Endothelial cell of umbilical vein (primary cell): ENCODE measurements at regions not wholly inside any gene's neighbourhood (a gene's known extent, or its start where the extent isn't known, plus 50 kb on each side); places are given as distances from the start of the nearest gene placed in this dataset.

Experiments used
- BruUV-seq: library from RNA; stranded (reverse); fragments of 400-500 nt; replicated peaks from 2 replicates; lab custom pipeline; 2021; lab: Mats Ljungman, UMichigan
- CTCF ChIA-PET: fragments of 300-600, 350-600 bp; sonication (Branson Sonifier 250); formaldehyde crosslinking; loops from one replicate; lab custom pipeline; 2021; ENCODE audit warnings: antibody characterized with exemption, inconsistent platforms; lab: Charles Lee
- POLR2A ChIA-PET: fragments of 300-600, 350-600 bp; sonication (Branson Sonifier 250); formaldehyde crosslinking; loops from one replicate; lab custom pipeline; 2021; ENCODE audit warnings: antibody characterized with exemption, inconsistent platforms; lab: Charles Lee
- DNase-seq: peaks from one replicate; pipeline ENCODE4 v3.0.0-alpha.2; 2011; ENCODE audit warnings: low read depth, low spot score
- FAIRE-seq: peaks from 2 replicates; lab custom pipeline; 2011; peaks lifted over from hg19 to GRCh38; lab: Jason Lieb, UNC
- H2AFZ ChIP-seq: 2 replicates; pipeline ENCODE4 v1.6.0; 2012; ENCODE audit warnings: low read depth, low read length, control low read depth, inconsistent platforms
- H3K27ac ChIP-seq: 2 replicates; pipeline ENCODE4 v1.5.1; 2011; ENCODE audit warnings: low read depth, mild to moderate bottlenecking, control low read depth, low read length, moderate library complexity; ENCODE audit not compliant: insufficient read depth
- H3K27me3 ChIP-seq, 2 experiments: 2 replicates each; pipeline versions ENCODE4 v1.6.0 to v1.6.1; 2011; ENCODE audit warnings: low read length in 2 of 2, mixed read lengths in 1 of 2; ENCODE audit not compliant: control insufficient read depth in 2 of 2, insufficient read depth in 2 of 2
- H3K36me3 ChIP-seq, 2 experiments: 2 replicates in 1 of 2; 3 replicates in 1 of 2; pipeline ENCODE4 v1.5.1; 2011; ENCODE audit warnings: low read length in 2 of 2, mild to moderate bottlenecking in 1 of 2, moderate library complexity in 1 of 2; ENCODE audit not compliant: control insufficient read depth in 2 of 2, insufficient read depth in 2 of 2; ENCODE audit errors: extremely low read depth in 1 of 2
- H3K4me1 ChIP-seq: 3 replicates; pipeline ENCODE4 v1.5.1; 2011; ENCODE audit warnings: mild to moderate bottlenecking, low read length; ENCODE audit not compliant: control insufficient read depth, insufficient read depth; ENCODE audit errors: extremely low read depth
- H3K4me2 ChIP-seq: 2 replicates; pipeline ENCODE4 v1.6.1; 2011; ENCODE audit warnings: low read length, control low read depth, mixed read lengths; ENCODE audit not compliant: insufficient read depth
- H3K4me3 ChIP-seq, 3 experiments: fragments of 200-600 bp in 1 of 3; sonication (generic), shearing (Covaris generic) in 1 of 3; replicated peaks in 1 of 3; 2 replicates each; pipeline ENCODE4 v1.5.1; 2011 to 2016; ENCODE audit warnings: control low read depth in 3 of 3, low read length in 3 of 3, mild to moderate bottlenecking in 2 of 3, inconsistent platforms in 1 of 3, low read depth in 1 of 3, moderate library complexity in 1 of 3; ENCODE audit not compliant: insufficient read depth in 1 of 3
- H3K79me2 ChIP-seq: 2 replicates; pipeline ENCODE4 v1.6.0; 2012; ENCODE audit warnings: low read length, inconsistent platforms; ENCODE audit not compliant: control insufficient read depth, insufficient read depth
- H3K9ac ChIP-seq: replicated peaks from 2 replicates; pipeline ENCODE3; 2011; ENCODE audit warnings: low read length, control low read depth; ENCODE audit not compliant: insufficient read depth; ENCODE audit errors: extremely low read depth
- H3K9me1 ChIP-seq: replicated peaks from 3 replicates; pipeline ENCODE4 v1.6.0; 2011; ENCODE audit warnings: mild to moderate bottlenecking, low read length; ENCODE audit not compliant: control insufficient read depth, insufficient read depth; ENCODE audit errors: extremely low read depth
- H3K9me3 ChIP-seq: replicated peaks from 2 replicates; pipeline ENCODE4 v1.5.1; 2012; ENCODE audit warnings: low read length, inconsistent platforms; ENCODE audit not compliant: control insufficient read depth, insufficient read depth
- H4K20me1 ChIP-seq: replicated peaks from 2 replicates; pipeline ENCODE3; 2011; ENCODE audit warnings: mild to moderate bottlenecking, low read length; ENCODE audit not compliant: control insufficient read depth, insufficient read depth; ENCODE audit errors: extremely low read depth
- CTCF ChIP-seq, 2 donors: IDR thresholded peaks; 1 replicate in 1 of 2; 2 replicates in 1 of 2; pipeline ENCODE4 v1.5.1; 2011; ENCODE audit warnings: low read length in 2 of 2, mild to moderate bottlenecking in 2 of 2, moderate library complexity in 2 of 2, control low read depth in 1 of 2, inconsistent platforms in 1 of 2, low read depth in 1 of 2; ENCODE audit not compliant: insufficient read depth in 1 of 2; ENCODE audit errors: extremely low read depth in 1 of 2
- EZH2 ChIP-seq: IDR thresholded peaks from 2 replicates; pipeline ENCODE4 v1.6.1; 2012; ENCODE audit warnings: borderline replicate concordance, low read depth, mild to moderate bottlenecking, moderate library complexity, low read length, inconsistent platforms; ENCODE audit not compliant: severe bottlenecking
- FOS ChIP-seq: IDR thresholded peaks from 2 replicates; pipeline ENCODE4 v1.6.1; 2011; ENCODE audit warnings: mild to moderate bottlenecking, low read length, moderate library complexity, borderline replicate concordance; ENCODE audit not compliant: insufficient read depth
- GATA2 ChIP-seq: IDR thresholded peaks from 2 replicates; pipeline ENCODE4 v1.7.0; 2011; ENCODE audit warnings: low read depth, mild to moderate bottlenecking, moderate library complexity, mixed read lengths, low read length; ENCODE audit not compliant: insufficient read length, insufficient read depth
- JUN ChIP-seq: IDR thresholded peaks from 2 replicates; pipeline ENCODE4 v1.6.1; 2011; ENCODE audit warnings: borderline replicate concordance, low read depth; ENCODE audit not compliant: insufficient read length, insufficient read depth
- MAX ChIP-seq: IDR thresholded peaks from 2 replicates; pipeline ENCODE4 v1.6.1; 2011; ENCODE audit not compliant: insufficient read depth, insufficient read length
- MYC ChIP-seq: IDR thresholded peaks from one replicate; pipeline ENCODE4 v1.6.1; 2011; ENCODE audit warnings: mild to moderate bottlenecking, low read depth, low read length
- POLR2A ChIP-seq: IDR thresholded peaks from 2 replicates; pipeline ENCODE4 v1.6.1; 2012; ENCODE audit warnings: low read depth, mild to moderate bottlenecking, control low read depth, low read length
- POLR2AphosphoS5 ChIP-seq: IDR thresholded peaks from 2 replicates; pipeline ENCODE4 v1.6.1; 2012; ENCODE audit warnings: low read depth, mild to moderate bottlenecking, control low read depth, low read length, moderate library complexity; ENCODE audit not compliant: insufficient read depth
- dilution Hi-C: fragments of 300-500 bp; cut with MboI; formaldehyde crosslinking; loops from one replicate; pipeline ENCODE4 v1.15.0; 2019; ENCODE audit warnings: low sequenced_read_pairs; ENCODE audit not compliant: extremely low pct_ligation_motif_present
- intact Hi-C: fragments of 100-400 bp; cut with micrococcal nuclease; formaldehyde crosslinking; loops from one replicate; pipeline ENCODE4 v1.10.0; 2022

GRCh38 chr2:238796223-238796885 lies 51.5 kb upstream of the TWIST2 start:
- Histone ChIP-seq H3K36me3 (no peaks in the 10 kb centered on the region), H3K4me2 (no peak overlapping the region), H3K9ac (no peak overlapping the region), H3K9me3 (no peaks in the 10 kb centered on the region), H4K20me1 (no peaks in the 10 kb centered on the region), H2AFZ (no peak overlapping the region), H3K79me2 (no peaks in the 10 kb centered on the region), H3K4me1 (no peaks in the 10 kb centered on the region), H3K27ac (no peak overlapping the region), H3K9me1 (no peaks in the 10 kb centered on the region), H3K4me3 (no peak overlapping the region), H3K27me3 (no peaks in the 10 kb centered on the region)
- POLR2A ChIA-PET = no interaction called here
- intact Hi-C loops = no loop called here
- dilution Hi-C loops = no loop called here
- no TSS peak for BruUV-seq
- CTCF ChIA-PET = no interaction called here
- TF ChIP-seq GATA2 = no peak
- no peak for TF ChIP-seq POLR2A
- TF ChIP-seq EZH2 = no peak
- TF ChIP-seq MYC = no peak
- TF ChIP-seq MAX = no peak
- TF ChIP-seq CTCF (IDR thresholded peaks at IDR 0.05; ENCODE audit: extremely low read depth in 1 of 2, insufficient read depth in 1 of 2, low read depth in 1 of 2, low read length in 2 of 2) = no peak
- TF ChIP-seq FOS = no peak
- no peak for TF ChIP-seq JUN
- TF ChIP-seq POLR2AphosphoS5 = no peak
- FAIRE-seq (no peak), DNase-seq (no peak)
